ENCODE measurements at regions not wholly inside any gene's neighbourhood (a gene's known extent, or its start where the extent isn't known, plus 50 kb on each side); places are given as distances from the start of the nearest gene placed in this dataset.

GRCh38 chr9:117868594-117868993 is 164.4 kb downstream of the TLR4 start:
- TF ChIP-seq CTCF (IDR thresholded peaks at IDR 0.05) (no peak), POLR2AphosphoS5 (IDR thresholded peaks at IDR 0.05; ENCODE audit: low read depth, low read length) (no peak), REST (IDR thresholded peaks at IDR 0.05; ENCODE audit: insufficient read depth in 1 of 2, low read depth in 2 of 2, low read length in 1 of 2) (no peak), SIN3A (IDR thresholded peaks at IDR 0.05; ENCODE audit: borderline replicate concordance, insufficient read depth, low read depth, low read length) (no peak), TCF7L2 (IDR thresholded peaks at IDR 0.05; ENCODE audit: low read depth, low read length) (no peak)

Measured in Panc1 (cell line).